Tibial nerve (tissue), 4 donors: ENCODE measurements at regions not wholly inside any gene's neighbourhood (a gene's known extent, or its start where the extent isn't known, plus 50 kb on each side); places are given as distances from the start of the nearest gene placed in this dataset.

Experiments
- CTCF ChIP-seq, 5 experiments: fragments of 200-600 bp in 3 of 5; fragments of 450-650 bp in 2 of 5; sonication (generic) in 3 of 5; IDR thresholded peaks; one replicate each; pipeline ENCODE4 v1.5.1; 2016 to 2019; ENCODE audit warnings: antibody characterized with exemption in 5 of 5, mild to moderate bottlenecking in 3 of 5, moderate library complexity in 2 of 5
- EP300 ChIP-seq, 2 donors: sonication (generic); formaldehyde crosslinking; IDR thresholded peaks; one replicate each; pipeline ENCODE4 v1.6.1; 2017; ENCODE audit warnings: antibody characterized with exemption in 2 of 2, mild to moderate bottlenecking in 1 of 2
- POLR2A ChIP-seq, 2 donors: fragments of 450-650 bp; IDR thresholded peaks; one replicate each; pipeline ENCODE4 v1.6.1; 2017; ENCODE audit warnings: antibody characterized with exemption in 2 of 2, mild to moderate bottlenecking in 2 of 2, moderate library complexity in 2 of 2

GRCh38 chr5:51988634-51989033 is 605.4 kb downstream of the ISL1 start:
- no peak for TF ChIP-seq CTCF (IDR thresholded peaks at IDR 0.05)
- TF ChIP-seq POLR2A (IDR thresholded peaks at IDR 0.05) = no peak
- no peak for TF ChIP-seq EP300 (IDR thresholded peaks at IDR 0.05)
